GM23338 (cell line): ENCODE measurements at regions not wholly inside any gene's neighbourhood (a gene's known extent, or its start where the extent isn't known, plus 50 kb on each side); places are given as distances from the start of the nearest gene placed in this dataset.

Source experiments
- ATAC-seq: fragments of 200-7000 bp; cut with Tn5 transposase; 3 replicates; pipeline ENCODE4 v1.9.1; 2020
- DNase-seq: peaks from one replicate; pipeline ENCODE4 v3.0.0-alpha.2; 2015; ENCODE audit warnings: low spot score
- H2AFZ ChIP-seq: fragments of 200-600 bp; sonication (generic); 2 replicates; pipeline ENCODE4 v1.8.0; 2016; ENCODE audit warnings: antibody characterized with exemption, mild to moderate bottlenecking, moderate library complexity
- H3F3A ChIP-seq: fragments of 200-600 bp; sonication (generic); replicated peaks from 2 replicates; pipeline ENCODE4 v1.8.0; 2017; ENCODE audit warnings: antibody characterized with exemption, mixed run types, low read depth
- H3K27ac ChIP-seq: fragments of 200-600 bp; sonication (generic); 2 replicates; pipeline ENCODE4 v1.6.1; 2016; ENCODE audit warnings: low read depth
- H3K27me3 ChIP-seq: fragments of 200-600 bp; sonication (generic); 2 replicates; pipeline ENCODE4 v1.8.0; 2016; ENCODE audit warnings: mild to moderate bottlenecking, mixed run types, moderate library complexity; ENCODE audit not compliant: insufficient read depth
- H3K36me3 ChIP-seq: fragments of 200-600 bp; sonication (generic); 2 replicates; pipeline ENCODE4 v1.8.0; 2016; ENCODE audit warnings: mild to moderate bottlenecking; ENCODE audit not compliant: insufficient read depth
- H3K4me1 ChIP-seq: fragments of 200-600 bp; sonication (generic); 2 replicates; pipeline ENCODE4 v1.8.0; 2016; ENCODE audit warnings: mild to moderate bottlenecking, moderate library complexity; ENCODE audit not compliant: insufficient read depth
- H3K4me2 ChIP-seq: fragments of 200-600 bp; sonication (generic); 2 replicates; pipeline ENCODE4 v1.7.1; 2017; ENCODE audit warnings: mixed run types
- H3K4me3 ChIP-seq: fragments of 200-600 bp; sonication (generic); 2 replicates; pipeline ENCODE4 v1.6.1; 2016; ENCODE audit warnings: mixed run types
- H3K79me2 ChIP-seq: fragments of 200-600 bp; sonication (generic); replicated peaks from 2 replicates; pipeline ENCODE4 v1.8.0; 2017; ENCODE audit warnings: mild to moderate bottlenecking; ENCODE audit not compliant: insufficient read depth
- H3K9me2 ChIP-seq: fragments of 200-600 bp; sonication (generic); 2 replicates; pipeline ENCODE4 v1.8.0; 2017; ENCODE audit not compliant: insufficient read depth
- H4K20me1 ChIP-seq: fragments of 200-600 bp; sonication (generic); replicated peaks from 2 replicates; pipeline ENCODE4 v1.8.0; 2017; ENCODE audit warnings: mild to moderate bottlenecking; ENCODE audit not compliant: insufficient read depth
- H3K27ac Mint-ChIP-seq: 2 replicates; pipeline ENCODE4 v1.8.0; 2020; ENCODE audit warnings: inconsistent platforms, mild to moderate bottlenecking, moderate library complexity, mixed read lengths
- H3K27me3 Mint-ChIP-seq: 3 replicates; pipeline ENCODE4 v1.8.0; 2022; ENCODE audit warnings: low read depth, mild to moderate bottlenecking, moderate library complexity, mixed read lengths, inconsistent platforms; ENCODE audit not compliant: insufficient read depth, poor library complexity
- H3K36me3 Mint-ChIP-seq: 3 replicates; pipeline ENCODE4 v1.8.0; 2021; ENCODE audit warnings: low read depth, mild to moderate bottlenecking, inconsistent platforms, moderate library complexity, mixed read lengths
- H3K4me1 Mint-ChIP-seq: 3 replicates; pipeline ENCODE4 v1.8.0; 2020; ENCODE audit warnings: mild to moderate bottlenecking, inconsistent platforms, mixed read lengths
- H3K4me3 Mint-ChIP-seq: 3 replicates; pipeline ENCODE4 v1.8.0; 2021; ENCODE audit warnings: moderate library complexity, mild to moderate bottlenecking, inconsistent platforms, mixed read lengths
- H3K9me3 Mint-ChIP-seq: 3 replicates; pipeline ENCODE4 v1.8.0; 2020; ENCODE audit warnings: moderate library complexity, mild to moderate bottlenecking, inconsistent platforms, mixed read lengths
- CREB1 ChIP-seq: fragments of 250-450 bp; sonication (Bioruptor Pico); IDR thresholded peaks from 2 replicates; pipeline ENCODE4 v1.5.0; 2020; ENCODE audit warnings: low read depth, mild to moderate bottlenecking, moderate library complexity
- EZH2 ChIP-seq: fragments of 200-600 bp; sonication (generic); IDR thresholded peaks from one replicate; pipeline ENCODE4 v1.8.0; 2017; ENCODE audit warnings: antibody characterized with exemption, mild to moderate bottlenecking, low read depth; ENCODE audit not compliant: unreplicated experiment
- EZH2phosphoT487 ChIP-seq: fragments of 200-600 bp; sonication (generic); IDR thresholded peaks from one replicate; pipeline ENCODE4 v1.8.1; 2018; ENCODE audit warnings: antibody characterized with exemption; ENCODE audit not compliant: unreplicated experiment
- JUNB ChIP-seq: IDR thresholded peaks from one replicate; pipeline ENCODE4 v1.6.1; 2016; ENCODE audit warnings: antibody characterized with exemption; ENCODE audit not compliant: unreplicated experiment
- NANOG ChIP-seq: IDR thresholded peaks from 2 replicates; pipeline ENCODE4 v1.6.1; 2016; ENCODE audit warnings: antibody characterized with exemption, borderline replicate concordance
- POLR2AphosphoS5 ChIP-seq: IDR thresholded peaks from 2 replicates; pipeline ENCODE4 v1.6.1; 2016; ENCODE audit warnings: antibody characterized with exemption, low read depth
- STAT1 ChIP-seq: IDR thresholded peaks from one replicate; pipeline ENCODE4 v1.6.1; 2016; ENCODE audit warnings: antibody characterized with exemption; ENCODE audit not compliant: unreplicated experiment
- ZNF114 ChIP-seq: fragments of 250-450 bp; sonication (Bioruptor Pico); IDR thresholded peaks from 2 replicates; pipeline ENCODE4 v1.5.0; 2020; ENCODE audit warnings: mild to moderate bottlenecking, moderate library complexity
- ZNF331 ChIP-seq: fragments of 250-450 bp; sonication (Bioruptor Pico); IDR thresholded peaks from 2 replicates; pipeline ENCODE4 v1.5.0; 2020; ENCODE audit warnings: low read depth, mild to moderate bottlenecking, moderate library complexity
- TF ChIP-seq, protein P1 (sequence below): IDR thresholded peaks from one replicate; pipeline ENCODE4 v1.6.1; 2018; ENCODE audit warnings: antibody characterized with exemption; ENCODE audit not compliant: unreplicated experiment
- TF ChIP-seq, protein P2 (sequence below): fragments of 250-450 bp; sonication (Bioruptor Pico); IDR thresholded peaks from 2 replicates; pipeline ENCODE4 v1.5.0; 2020; ENCODE audit warnings: mild to moderate bottlenecking, moderate library complexity
- TF ChIP-seq, protein P3 (sequence below): IDR thresholded peaks from 2 replicates; pipeline ENCODE4 v1.6.1; 2016; ENCODE audit warnings: antibody characterized with exemption
- TF ChIP-seq, protein P4 (sequence below), 2 experiments: fragments of 200-600 bp in 1 of 2; sonication (generic) in 1 of 2; conservative IDR thresholded peaks; 2 replicates each; pipeline versions ENCODE4 v1.5.1 to v1.6.1; 2016 to 2017; ENCODE audit warnings: antibody characterized with exemption in 2 of 2, low read depth in 2 of 2, mild to moderate bottlenecking in 2 of 2, moderate library complexity in 1 of 2

DNA sequence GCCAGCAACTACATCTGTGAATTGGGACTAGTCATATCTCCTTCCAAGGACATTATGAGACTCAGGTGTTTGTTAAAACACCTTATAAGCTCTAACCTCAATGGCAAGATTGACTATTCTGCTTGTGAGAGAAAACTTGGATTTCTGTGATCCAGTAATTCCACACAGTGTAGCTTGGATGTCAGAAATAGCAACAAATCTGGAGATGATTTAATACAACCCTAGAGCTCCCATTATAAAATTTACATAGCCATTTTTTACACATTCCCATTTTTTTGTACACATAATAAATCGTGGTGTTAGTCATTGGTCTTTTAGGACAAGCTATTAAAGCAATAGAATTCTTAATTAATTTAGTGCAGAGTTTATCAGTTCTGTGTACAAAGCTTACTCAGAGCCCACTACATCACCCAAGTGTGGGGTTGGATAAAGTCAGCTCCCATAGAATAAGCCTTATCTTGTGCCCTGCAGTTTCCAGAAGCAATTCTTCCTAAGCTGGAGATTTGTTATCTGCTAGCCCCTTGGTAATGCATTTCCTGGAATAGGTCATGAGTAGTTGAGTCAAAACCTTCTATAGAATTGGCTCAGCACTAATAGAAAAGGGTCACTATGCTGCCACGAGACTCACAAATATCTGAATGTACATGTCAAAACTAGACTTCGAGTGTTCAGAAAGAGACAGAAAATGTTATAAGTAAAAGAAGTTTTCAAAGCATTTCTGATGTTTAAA, 434.0 kb upstream of the RUNX1 start:
- ATAC-seq: no peak
- Histone ChIP-seq H3K9me2 (0 out of 2 replicates have a peak, but pooled peaks cover 4% of the 10 kb centered on the region), H3K27me3 (no peaks in the 10 kb centered on the region), H2AFZ (no peak overlapping the region), H4K20me1 (no peaks in the 10 kb centered on the region), H3K36me3 (peaks cover 11% of the 10 kb centered on the region; the same call in 1 of the 2 replicates), H3F3A (no peaks in the 10 kb centered on the region), H3K4me1 (no peaks in the 10 kb centered on the region), H3K4me3 (no peak overlapping the region), H3K27ac (no peak overlapping the region), H3K79me2 (no peaks in the 10 kb centered on the region), H3K4me2 (no peak overlapping the region)
- Mint-ChIP-seq H3K27me3 (peaks cover 1% of the 10 kb centered on the region), H3K36me3 (peaks cover 15% of the 10 kb centered on the region), H3K9me3 (peaks cover 18% of the 10 kb centered on the region), H3K4me3 (no peak overlapping the region), H3K27ac (no peak overlapping the region), H3K4me1 (no peaks in the 10 kb centered on the region)
- TF ChIP-seq, protein P1, sequence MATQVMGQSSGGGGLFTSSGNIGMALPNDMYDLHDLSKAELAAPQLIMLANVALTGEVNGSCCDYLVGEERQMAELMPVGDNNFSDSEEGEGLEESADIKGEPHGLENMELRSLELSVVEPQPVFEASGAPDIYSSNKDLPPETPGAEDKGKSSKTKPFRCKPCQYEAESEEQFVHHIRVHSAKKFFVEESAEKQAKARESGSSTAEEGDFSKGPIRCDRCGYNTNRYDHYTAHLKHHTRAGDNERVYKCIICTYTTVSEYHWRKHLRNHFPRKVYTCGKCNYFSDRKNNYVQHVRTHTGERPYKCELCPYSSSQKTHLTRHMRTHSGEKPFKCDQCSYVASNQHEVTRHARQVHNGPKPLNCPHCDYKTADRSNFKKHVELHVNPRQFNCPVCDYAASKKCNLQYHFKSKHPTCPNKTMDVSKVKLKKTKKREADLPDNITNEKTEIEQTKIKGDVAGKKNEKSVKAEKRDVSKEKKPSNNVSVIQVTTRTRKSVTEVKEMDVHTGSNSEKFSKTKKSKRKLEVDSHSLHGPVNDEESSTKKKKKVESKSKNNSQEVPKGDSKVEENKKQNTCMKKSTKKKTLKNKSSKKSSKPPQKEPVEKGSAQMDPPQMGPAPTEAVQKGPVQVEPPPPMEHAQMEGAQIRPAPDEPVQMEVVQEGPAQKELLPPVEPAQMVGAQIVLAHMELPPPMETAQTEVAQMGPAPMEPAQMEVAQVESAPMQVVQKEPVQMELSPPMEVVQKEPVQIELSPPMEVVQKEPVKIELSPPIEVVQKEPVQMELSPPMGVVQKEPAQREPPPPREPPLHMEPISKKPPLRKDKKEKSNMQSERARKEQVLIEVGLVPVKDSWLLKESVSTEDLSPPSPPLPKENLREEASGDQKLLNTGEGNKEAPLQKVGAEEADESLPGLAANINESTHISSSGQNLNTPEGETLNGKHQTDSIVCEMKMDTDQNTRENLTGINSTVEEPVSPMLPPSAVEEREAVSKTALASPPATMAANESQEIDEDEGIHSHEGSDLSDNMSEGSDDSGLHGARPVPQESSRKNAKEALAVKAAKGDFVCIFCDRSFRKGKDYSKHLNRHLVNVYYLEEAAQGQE: no peak
- TF ChIP-seq, protein P2, sequence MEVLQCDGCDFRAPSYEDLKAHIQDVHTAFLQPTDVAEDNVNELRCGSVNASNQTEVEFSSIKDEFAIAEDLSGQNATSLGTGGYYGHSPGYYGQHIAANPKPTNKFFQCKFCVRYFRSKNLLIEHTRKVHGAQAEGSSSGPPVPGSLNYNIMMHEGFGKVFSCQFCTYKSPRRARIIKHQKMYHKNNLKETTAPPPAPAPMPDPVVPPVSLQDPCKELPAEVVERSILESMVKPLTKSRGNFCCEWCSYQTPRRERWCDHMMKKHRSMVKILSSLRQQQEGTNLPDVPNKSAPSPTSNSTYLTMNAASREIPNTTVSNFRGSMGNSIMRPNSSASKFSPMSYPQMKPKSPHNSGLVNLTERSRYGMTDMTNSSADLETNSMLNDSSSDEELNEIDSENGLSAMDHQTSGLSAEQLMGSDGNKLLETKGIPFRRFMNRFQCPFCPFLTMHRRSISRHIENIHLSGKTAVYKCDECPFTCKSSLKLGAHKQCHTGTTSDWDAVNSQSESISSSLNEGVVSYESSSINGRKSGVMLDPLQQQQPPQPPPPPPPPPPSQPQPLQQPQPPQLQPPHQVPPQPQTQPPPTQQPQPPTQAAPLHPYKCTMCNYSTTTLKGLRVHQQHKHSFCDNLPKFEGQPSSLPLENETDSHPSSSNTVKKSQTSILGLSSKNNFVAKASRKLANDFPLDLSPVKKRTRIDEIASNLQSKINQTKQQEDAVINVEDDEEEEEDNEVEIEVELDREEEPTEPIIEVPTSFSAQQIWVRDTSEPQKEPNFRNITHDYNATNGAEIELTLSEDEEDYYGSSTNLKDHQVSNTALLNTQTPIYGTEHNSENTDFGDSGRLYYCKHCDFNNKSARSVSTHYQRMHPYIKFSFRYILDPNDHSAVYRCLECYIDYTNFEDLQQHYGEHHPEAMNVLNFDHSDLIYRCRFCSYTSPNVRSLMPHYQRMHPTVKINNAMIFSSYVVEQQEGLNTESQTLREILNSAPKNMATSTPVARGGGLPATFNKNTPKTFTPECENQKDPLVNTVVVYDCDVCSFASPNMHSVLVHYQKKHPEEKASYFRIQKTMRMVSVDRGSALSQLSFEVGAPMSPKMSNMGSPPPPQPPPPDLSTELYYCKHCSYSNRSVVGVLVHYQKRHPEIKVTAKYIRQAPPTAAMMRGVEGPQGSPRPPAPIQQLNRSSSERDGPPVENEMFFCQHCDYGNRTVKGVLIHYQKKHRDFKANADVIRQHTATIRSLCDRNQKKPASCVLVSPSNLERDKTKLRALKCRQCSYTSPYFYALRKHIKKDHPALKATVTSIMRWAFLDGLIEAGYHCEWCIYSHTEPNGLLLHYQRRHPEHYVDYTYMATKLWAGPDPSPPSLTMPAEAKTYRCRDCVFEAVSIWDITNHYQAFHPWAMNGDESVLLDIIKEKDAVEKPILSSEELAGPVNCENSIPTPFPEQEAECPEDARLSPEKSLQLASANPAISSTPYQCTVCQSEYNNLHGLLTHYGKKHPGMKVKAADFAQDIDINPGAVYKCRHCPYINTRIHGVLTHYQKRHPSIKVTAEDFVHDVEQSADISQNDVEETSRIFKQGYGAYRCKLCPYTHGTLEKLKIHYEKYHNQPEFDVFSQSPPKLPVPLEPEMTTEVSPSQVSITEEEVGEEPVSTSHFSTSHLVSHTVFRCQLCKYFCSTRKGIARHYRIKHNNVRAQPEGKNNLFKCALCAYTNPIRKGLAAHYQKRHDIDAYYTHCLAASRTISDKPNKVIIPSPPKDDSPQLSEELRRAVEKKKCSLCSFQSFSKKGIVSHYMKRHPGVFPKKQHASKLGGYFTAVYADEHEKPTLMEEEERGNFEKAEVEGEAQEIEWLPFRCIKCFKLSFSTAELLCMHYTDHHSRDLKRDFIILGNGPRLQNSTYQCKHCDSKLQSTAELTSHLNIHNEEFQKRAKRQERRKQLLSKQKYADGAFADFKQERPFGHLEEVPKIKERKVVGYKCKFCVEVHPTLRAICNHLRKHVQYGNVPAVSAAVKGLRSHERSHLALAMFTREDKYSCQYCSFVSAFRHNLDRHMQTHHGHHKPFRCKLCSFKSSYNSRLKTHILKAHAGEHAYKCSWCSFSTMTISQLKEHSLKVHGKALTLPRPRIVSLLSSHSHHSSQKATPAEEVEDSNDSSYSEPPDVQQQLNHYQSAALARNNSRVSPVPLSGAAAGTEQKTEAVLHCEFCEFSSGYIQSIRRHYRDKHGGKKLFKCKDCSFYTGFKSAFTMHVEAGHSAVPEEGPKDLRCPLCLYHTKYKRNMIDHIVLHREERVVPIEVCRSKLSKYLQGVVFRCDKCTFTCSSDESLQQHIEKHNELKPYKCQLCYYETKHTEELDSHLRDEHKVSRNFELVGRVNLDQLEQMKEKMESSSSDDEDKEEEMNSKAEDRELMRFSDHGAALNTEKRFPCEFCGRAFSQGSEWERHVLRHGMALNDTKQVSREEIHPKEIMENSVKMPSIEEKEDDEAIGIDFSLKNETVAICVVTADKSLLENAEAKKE (CRISPR knock-in tag): no peak
- TF ChIP-seq JUNB (no peak), EZH2 (no peak), CREB1 (CRISPR knock-in tag) (no peak), STAT1 (no peak), POLR2AphosphoS5 (no peak), NANOG (no peak), ZNF331 (CRISPR knock-in tag) (no peak), ZNF114 (CRISPR knock-in tag) (no peak), EZH2phosphoT487 (no peak)
- TF ChIP-seq, protein P3, sequence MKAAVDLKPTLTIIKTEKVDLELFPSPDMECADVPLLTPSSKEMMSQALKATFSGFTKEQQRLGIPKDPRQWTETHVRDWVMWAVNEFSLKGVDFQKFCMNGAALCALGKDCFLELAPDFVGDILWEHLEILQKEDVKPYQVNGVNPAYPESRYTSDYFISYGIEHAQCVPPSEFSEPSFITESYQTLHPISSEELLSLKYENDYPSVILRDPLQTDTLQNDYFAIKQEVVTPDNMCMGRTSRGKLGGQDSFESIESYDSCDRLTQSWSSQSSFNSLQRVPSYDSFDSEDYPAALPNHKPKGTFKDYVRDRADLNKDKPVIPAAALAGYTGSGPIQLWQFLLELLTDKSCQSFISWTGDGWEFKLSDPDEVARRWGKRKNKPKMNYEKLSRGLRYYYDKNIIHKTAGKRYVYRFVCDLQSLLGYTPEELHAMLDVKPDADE: no peak
- TF ChIP-seq, protein P4, sequence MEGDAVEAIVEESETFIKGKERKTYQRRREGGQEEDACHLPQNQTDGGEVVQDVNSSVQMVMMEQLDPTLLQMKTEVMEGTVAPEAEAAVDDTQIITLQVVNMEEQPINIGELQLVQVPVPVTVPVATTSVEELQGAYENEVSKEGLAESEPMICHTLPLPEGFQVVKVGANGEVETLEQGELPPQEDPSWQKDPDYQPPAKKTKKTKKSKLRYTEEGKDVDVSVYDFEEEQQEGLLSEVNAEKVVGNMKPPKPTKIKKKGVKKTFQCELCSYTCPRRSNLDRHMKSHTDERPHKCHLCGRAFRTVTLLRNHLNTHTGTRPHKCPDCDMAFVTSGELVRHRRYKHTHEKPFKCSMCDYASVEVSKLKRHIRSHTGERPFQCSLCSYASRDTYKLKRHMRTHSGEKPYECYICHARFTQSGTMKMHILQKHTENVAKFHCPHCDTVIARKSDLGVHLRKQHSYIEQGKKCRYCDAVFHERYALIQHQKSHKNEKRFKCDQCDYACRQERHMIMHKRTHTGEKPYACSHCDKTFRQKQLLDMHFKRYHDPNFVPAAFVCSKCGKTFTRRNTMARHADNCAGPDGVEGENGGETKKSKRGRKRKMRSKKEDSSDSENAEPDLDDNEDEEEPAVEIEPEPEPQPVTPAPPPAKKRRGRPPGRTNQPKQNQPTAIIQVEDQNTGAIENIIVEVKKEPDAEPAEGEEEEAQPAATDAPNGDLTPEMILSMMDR (conservative IDR thresholded peaks at IDR 0.05; ENCODE audit: low read depth in 2 of 2): no peak
- DNase-seq: no peak
